HG02763 (cell line): ENCODE measurements at regions not wholly inside any gene's neighbourhood (a gene's known extent, or its start where the extent isn't known, plus 50 kb on each side); places are given as distances from the start of the nearest gene placed in this dataset.
A peak's percentile ranks its signal among the peaks of the same experiment; 100 is the strongest.

ENCODE experiments used
- ATAC-seq: cut with Tn5 transposase; IDR thresholded peaks from one replicate; pipeline ENCODE4 v1.9.1; 2021; ENCODE audit warnings: mild to moderate bottlenecking, moderate library complexity; ENCODE audit not compliant: unreplicated experiment

- no peak for ATAC-seq
These were observed 69.2 kb upstream of the CCN6 start for GRCh38 chr6:111984516-111985201.

DNA sequence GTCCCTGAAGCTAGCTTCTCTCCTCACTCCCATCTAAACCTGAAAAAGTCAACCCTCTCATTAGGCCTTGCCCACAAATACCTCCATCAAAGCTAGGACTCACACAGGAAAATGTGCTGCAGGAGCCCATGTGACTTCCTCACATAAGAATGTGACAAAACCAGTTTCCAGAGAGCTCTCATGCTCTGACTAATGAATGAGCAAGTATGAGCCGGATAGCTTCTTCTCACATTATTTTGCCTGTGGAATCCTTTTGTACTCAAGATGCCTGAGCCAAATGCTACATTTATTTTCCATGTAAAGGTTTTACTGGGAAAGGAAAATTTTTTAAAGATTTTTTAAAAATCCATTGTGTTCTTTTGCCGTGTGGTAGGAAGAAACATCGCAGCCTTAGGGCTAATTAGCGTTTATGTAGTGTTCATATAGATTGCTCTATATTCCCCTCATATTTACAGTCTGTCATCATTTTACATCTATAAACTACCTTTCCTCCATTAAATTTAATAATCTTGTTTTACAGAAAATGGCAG, 68.6 kb upstream of the CCN6 start:
- no peak for ATAC-seq

GRCh38 chr6:111986651-111987050, 67.3 kb upstream of the CCN6 start:
- no peak for ATAC-seq

GRCh38 chr6:111987295-111987694, 66.6 kb upstream of the CCN6 start:
- no peak for ATAC-seq

DNA sequence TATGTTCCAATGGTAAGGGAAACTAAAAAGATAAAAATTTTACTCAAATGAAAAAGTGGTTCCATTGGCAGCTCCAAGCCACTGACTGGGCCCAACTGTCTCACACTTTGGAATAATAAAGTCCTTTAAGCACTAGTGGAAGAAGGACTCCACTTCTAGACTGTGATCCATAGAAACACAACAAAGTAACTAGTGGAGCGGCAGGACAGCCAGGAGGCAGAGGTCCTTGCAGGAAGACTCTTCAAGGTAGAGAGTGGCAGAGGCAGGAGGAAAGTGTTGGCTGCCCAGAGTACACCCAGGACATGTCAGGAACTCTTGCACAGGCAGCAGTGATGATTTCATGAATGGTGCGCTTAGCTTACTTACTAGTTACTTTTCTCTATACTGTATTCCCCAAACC, 65.0 kb upstream of the CCN6 start:
- ATAC-seq: no peak

- ATAC-seq: no peak
These were observed 64.2 kb upstream of the CCN6 start for GRCh38 chr6:111989743-111990142.

GRCh38 chr6:111990214-111990613, 63.7 kb upstream of the CCN6 start:
- ATAC-seq: no peak

- peak; percentile 41 for ATAC-seq
These were observed 61.1 kb upstream of the CCN6 start for GRCh38 chr6:111992851-111993250.

GRCh38 chr6:111993342-111993741, 60.6 kb upstream of the CCN6 start:
- ATAC-seq: no peak

GRCh38 chr6:111994791-111995190, 59.1 kb upstream of the CCN6 start:
- no peak for ATAC-seq

DNA sequence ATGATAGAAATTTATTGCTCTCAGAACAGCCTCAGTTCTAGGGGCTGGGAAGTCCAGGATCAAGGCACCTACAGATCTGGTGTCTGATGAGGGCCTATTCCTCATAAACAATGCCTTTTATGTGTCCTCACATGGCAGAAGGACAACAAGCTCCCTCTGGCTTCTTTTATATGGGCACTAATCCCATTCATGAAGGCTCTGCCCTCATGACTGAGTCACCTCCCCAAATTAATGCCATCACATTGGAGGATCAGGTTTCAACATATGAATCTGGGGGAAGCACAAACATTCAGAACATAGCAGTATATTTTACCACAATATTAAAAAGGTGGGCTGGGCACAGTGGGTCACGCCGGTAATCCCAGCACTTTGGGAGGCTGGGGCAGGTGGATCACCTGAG, 58.5 kb upstream of the CCN6 start:
- no peak for ATAC-seq

DNA sequence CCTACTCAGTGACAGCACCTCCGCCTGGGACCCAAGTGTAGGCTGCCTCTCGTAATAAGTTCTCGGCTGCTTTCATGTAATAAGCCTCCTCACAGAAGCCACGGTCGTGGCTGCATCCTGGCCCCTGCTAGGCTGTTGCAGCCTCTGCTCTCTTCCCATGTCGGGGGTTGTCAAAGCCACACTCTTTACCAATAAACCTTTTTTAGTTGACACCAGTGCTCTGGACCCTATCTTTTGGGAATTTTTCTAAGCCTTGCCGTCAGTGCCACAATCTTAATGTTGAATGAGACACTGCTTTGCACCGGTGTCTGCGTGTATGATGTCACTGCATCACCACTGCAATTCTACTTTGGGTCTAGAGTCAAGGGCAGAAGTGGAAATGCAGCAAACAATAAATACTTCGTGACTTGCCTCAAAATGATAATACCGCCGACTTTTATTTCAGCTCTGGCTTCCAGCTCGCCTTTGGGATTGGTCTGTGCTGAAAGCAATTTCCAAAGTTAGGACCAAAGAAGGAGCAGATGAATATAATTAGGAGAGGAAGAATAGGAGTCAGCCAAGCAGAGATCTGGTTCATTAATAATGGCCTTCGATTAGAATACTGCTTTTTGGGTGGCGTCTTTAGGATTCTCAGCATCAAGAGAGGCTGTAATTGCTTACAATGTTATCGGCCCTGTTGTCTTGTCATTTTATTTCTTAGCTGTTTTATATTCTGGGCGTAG, 57.6 kb upstream of the CCN6 start:
- ATAC-seq: no peak

DNA sequence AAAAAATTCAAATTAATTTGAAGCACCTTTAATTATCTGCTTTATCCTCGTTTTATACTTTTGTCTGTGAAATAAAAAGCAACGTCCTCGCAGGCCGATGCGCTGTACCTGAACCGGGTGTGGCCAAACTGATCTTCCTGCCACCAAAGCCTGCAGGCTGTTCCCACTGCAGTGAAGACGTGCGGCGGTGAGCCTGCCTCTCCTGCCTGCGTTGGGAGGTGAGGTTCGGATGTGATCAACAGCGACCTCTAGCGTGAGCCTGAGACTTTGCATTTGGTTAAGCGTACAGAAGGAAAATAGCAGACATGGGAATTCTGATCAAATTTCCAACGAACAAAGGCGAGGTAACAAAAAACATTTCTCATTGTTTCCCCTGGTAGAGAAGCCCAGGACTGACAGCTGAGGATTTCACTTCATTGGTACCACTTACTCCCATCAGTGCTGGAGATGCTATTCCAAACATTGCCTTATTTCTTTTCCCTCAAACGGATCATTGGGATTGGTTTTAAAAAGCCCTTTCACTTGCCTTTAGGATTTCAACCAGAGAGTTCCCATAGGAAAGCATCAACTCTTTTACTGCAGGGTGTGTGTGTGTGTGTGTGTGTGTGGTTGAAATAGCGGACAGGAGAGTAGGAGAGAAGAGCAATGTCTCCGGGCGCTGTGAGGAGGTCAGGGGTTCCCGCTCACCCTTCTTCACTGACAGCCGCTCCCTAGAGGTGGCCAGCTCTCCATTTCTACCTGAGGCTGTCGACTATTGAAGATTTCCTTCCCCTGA, 56.6 kb upstream of the CCN6 start:
- ATAC-seq: peak; percentile 62

DNA sequence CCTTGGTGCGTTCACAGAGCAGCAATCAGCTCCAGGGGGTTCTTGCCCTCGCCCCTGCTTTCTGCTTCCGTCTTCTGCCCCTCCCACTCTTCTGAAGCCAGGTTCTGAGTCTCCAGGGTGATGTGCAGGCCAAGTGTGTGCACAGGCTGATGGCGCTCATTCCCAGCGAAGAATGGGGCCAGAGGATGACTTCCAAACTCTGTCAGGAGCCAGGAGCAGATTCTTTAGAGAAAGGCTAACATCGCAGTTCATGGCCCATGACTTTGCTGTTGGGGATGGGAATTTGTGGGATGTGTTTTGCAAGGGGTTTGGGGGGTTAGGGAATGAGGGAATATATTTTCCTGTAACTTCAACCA, 56.1 kb upstream of the CCN6 start:
- ATAC-seq: no peak

DNA sequence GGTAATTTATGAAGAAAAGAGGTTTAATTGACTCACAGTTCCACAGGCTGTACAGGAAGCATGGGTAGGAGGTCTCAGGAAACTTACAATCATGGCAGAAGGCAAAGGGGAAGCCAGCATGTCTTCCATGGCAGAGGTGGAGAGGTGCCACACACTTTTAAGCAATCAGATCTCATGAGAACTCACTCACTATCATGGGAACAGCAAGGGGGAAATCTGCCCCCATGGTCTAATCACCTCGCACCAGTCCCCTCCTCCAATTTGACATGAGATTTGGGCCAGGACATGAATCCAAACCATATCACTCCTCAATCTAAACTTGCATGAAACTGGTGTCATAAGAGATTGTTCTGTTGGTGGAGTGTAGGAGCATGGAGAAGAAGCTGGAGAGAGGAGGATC, 51.6 kb upstream of the CCN6 start:
- no peak for ATAC-seq
